Keratinocyte (primary cell): ENCODE measurements at regions not wholly inside any gene's neighbourhood (a gene's known extent, or its start where the extent isn't known, plus 50 kb on each side); places are given as distances from the start of the nearest gene placed in this dataset.

Source experiments
- DNase-seq: peaks from one replicate; pipeline ENCODE4 v3.0.0-alpha.2; 2011; ENCODE audit warnings: low read depth, missing footprints, low spot score
- FAIRE-seq: peaks from 2 replicates; lab custom pipeline; 2011; peaks lifted over from hg19 to GRCh38; lab: Jason Lieb, UNC
- H2AFZ ChIP-seq: 2 replicates; pipeline ENCODE4 v1.6.0; 2012; ENCODE audit warnings: low read length, control low read depth, inconsistent platforms; ENCODE audit not compliant: control insufficient read depth
- H3K27ac ChIP-seq: 2 replicates; pipeline ENCODE4 v1.5.1; 2011; ENCODE audit warnings: low read length; ENCODE audit not compliant: control insufficient read depth, insufficient read depth
- H3K27me3 ChIP-seq: 3 replicates; pipeline ENCODE4 v1.6.0; 2011; ENCODE audit warnings: low read length; ENCODE audit not compliant: control insufficient read depth, insufficient read depth; ENCODE audit errors: extremely low read depth
- H3K36me3 ChIP-seq, 2 experiments: 2 replicates in 1 of 2; 3 replicates in 1 of 2; pipeline ENCODE4 v1.5.1; 2011; ENCODE audit warnings: low read length in 2 of 2, mild to moderate bottlenecking in 1 of 2; ENCODE audit not compliant: control insufficient read depth in 2 of 2, insufficient read depth in 2 of 2; ENCODE audit errors: extremely low read depth in 1 of 2
- H3K4me1 ChIP-seq: 3 replicates; pipeline ENCODE4 v1.5.1; 2011; ENCODE audit warnings: low read length; ENCODE audit not compliant: control insufficient read depth, insufficient read depth; ENCODE audit errors: extremely low read depth
- H3K4me2 ChIP-seq: 3 replicates; pipeline ENCODE4 v1.6.0; 2011; ENCODE audit warnings: low read depth, low read length; ENCODE audit not compliant: control insufficient read depth, insufficient read depth; ENCODE audit errors: extremely low read depth
- H3K4me3 ChIP-seq, 3 experiments: fragments of 200-600 bp in 1 of 3; sonication (generic) in 1 of 3; 2 replicates in 2 of 3; 3 replicates in 1 of 3; pipeline ENCODE4 v1.5.1; 2011 to 2016; ENCODE audit warnings: low read length in 3 of 3, mild to moderate bottlenecking in 3 of 3, control low read depth in 2 of 3, inconsistent platforms in 1 of 3, low read depth in 1 of 3, mixed read lengths in 1 of 3, mixed run types in 1 of 3, moderate library complexity in 1 of 3; ENCODE audit not compliant: control insufficient read depth in 2 of 3, insufficient read depth in 2 of 3; ENCODE audit errors: extremely low read depth in 1 of 3
- H3K79me2 ChIP-seq: 2 replicates; pipeline ENCODE4 v1.6.0; 2012; ENCODE audit warnings: low read length; ENCODE audit not compliant: control insufficient read depth, insufficient read depth
- H3K9ac ChIP-seq: 3 replicates; pipeline ENCODE4 v1.6.0; 2011; ENCODE audit warnings: low read length; ENCODE audit not compliant: control insufficient read depth, insufficient read depth; ENCODE audit errors: extremely low read depth
- H3K9me1 ChIP-seq: 3 replicates; pipeline ENCODE4 v1.6.0; 2011; ENCODE audit warnings: low read length; ENCODE audit not compliant: control insufficient read depth, insufficient read depth; ENCODE audit errors: extremely low read depth
- H3K9me3 ChIP-seq: 2 replicates; pipeline ENCODE4 v1.5.1; 2012; ENCODE audit warnings: low read depth, low read length; ENCODE audit not compliant: control insufficient read depth
- H4K20me1 ChIP-seq: 3 replicates; pipeline ENCODE4 v1.6.0; 2011; ENCODE audit warnings: low read length; ENCODE audit not compliant: control insufficient read depth, insufficient read depth; ENCODE audit errors: extremely low read depth
- CTCF ChIP-seq, 3 experiments: IDR thresholded peaks in 1 of 3; conservative IDR thresholded peaks in 1 of 3; optimal IDR thresholded peaks in 1 of 3; 2 replicates in 2 of 3; 3 replicates in 1 of 3; pipeline versions ENCODE3 to v1.5.1; 2011; ENCODE audit warnings: low read length in 3 of 3, mild to moderate bottlenecking in 3 of 3, moderate library complexity in 2 of 3, control low read depth in 1 of 3, inconsistent platforms in 1 of 3; ENCODE audit not compliant: insufficient read depth in 2 of 3; ENCODE audit errors: extremely low read depth in 1 of 3
- EZH2 ChIP-seq: IDR thresholded peaks from one replicate; pipeline ENCODE4 v1.6.1; 2012; ENCODE audit warnings: inconsistent platforms, mild to moderate bottlenecking, low read length, moderate library complexity
- dilution Hi-C: fragments of 300-500 bp; cut with MboI; formaldehyde crosslinking; loops from one replicate; pipeline ENCODE4 v1.7.0; 2020; ENCODE audit warnings: low sequenced_read_pairs; ENCODE audit not compliant: extremely low pct_ligation_motif_present

- H3K79me2 ChIP-seq = no peaks in the 10 kb centered on the region
- H3K4me1 ChIP-seq = peaks cover 16% of the 10 kb centered on the region
- no peak overlapping the region for H2AFZ ChIP-seq
- no peaks in the 10 kb centered on the region for H3K9me3 ChIP-seq
- no peak for DNase-seq
- dilution Hi-C loops = no loop called here
- H3K4me3 ChIP-seq = no peak overlapping the region
- FAIRE-seq = no peak
- no peak overlapping the region for H3K9ac ChIP-seq
- no peak overlapping the region for H3K27ac ChIP-seq
- H3K9me1 ChIP-seq = no peaks in the 10 kb centered on the region
- H3K4me2 ChIP-seq = no peak overlapping the region
- no peaks in the 10 kb centered on the region for H3K36me3 ChIP-seq
- H3K27me3 ChIP-seq = no peaks in the 10 kb centered on the region
- no peaks in the 10 kb centered on the region for H4K20me1 ChIP-seq
- TF ChIP-seq CTCF (optimal IDR thresholded peaks at IDR 0.05 in 1 of 3, IDR thresholded peaks at IDR 0.05 in 1 of 3, conservative IDR thresholded peaks at IDR 0.05 in 1 of 3; ENCODE audit: extremely low read depth in 1 of 3, insufficient read depth in 2 of 3, low read length in 3 of 3) (no peak), EZH2 (no peak)
These were observed 101.8 kb upstream of the TAF11L2 start for GRCh38 chr5:17396247-17396646.

GRCh38 chr5:17398431-17398830 lies 99.6 kb upstream of the TAF11L2 start:
- no peaks in the 10 kb centered on the region for H3K36me3 ChIP-seq
- H3K4me3 ChIP-seq = no peak overlapping the region
- no peaks in the 10 kb centered on the region for H4K20me1 ChIP-seq
- peak in 1 of 3 experiments; percentile 3 for TF ChIP-seq CTCF (optimal IDR thresholded peaks at IDR 0.05 in 1 of 3, IDR thresholded peaks at IDR 0.05 in 1 of 3, conservative IDR thresholded peaks at IDR 0.05 in 1 of 3; ENCODE audit: extremely low read depth in 1 of 3, insufficient read depth in 2 of 3, low read length in 3 of 3)
- TF ChIP-seq EZH2 = no peak
- no peaks in the 10 kb centered on the region for H3K27me3 ChIP-seq
- dilution Hi-C loops = no loop called here
- no peak overlapping the region for H3K27ac ChIP-seq
- peaks cover 16% of the 10 kb centered on the region for H3K4me1 ChIP-seq
- no peak overlapping the region for H2AFZ ChIP-seq
- DNase-seq = peak; percentile 73
- no peak overlapping the region for H3K9ac ChIP-seq
- H3K4me2 ChIP-seq = peak overlapping the region; percentile 54
- no peaks in the 10 kb centered on the region for H3K9me3 ChIP-seq
- peak; percentile 86 for FAIRE-seq
- H3K79me2 ChIP-seq = no peaks in the 10 kb centered on the region
- H3K9me1 ChIP-seq = no peaks in the 10 kb centered on the region
